ENCODE measurements at regions not wholly inside any gene's neighbourhood (a gene's known extent, or its start where the extent isn't known, plus 50 kb on each side); places are given as distances from the start of the nearest gene placed in this dataset.

DNA sequence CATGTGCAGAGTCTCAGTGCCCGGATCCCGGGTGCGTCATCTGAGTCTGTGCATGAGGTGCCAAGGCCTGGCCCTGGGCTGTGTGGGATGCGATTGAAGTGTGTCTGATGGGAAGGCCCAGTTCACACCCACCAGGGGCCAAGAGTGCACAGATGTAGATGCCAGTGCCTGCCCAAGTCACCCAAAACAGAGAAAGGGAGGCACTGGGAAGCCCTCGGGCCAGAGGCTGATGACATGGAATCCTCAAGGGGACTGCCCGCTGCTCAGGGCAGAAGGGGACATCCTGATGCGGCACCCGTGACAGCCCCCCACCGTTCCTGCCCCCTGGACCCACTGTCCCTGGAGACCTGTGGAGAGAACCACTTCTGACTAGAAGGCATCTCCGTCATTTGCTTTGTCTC lies 72.2 kb upstream of the ZNF479 start:
- H3K27ac ChIP-seq = no peak overlapping the region
- TF ChIP-seq ZFX (IDR thresholded peaks at IDR 0.05; ENCODE audit: borderline replicate concordance) = no peak
- TF ChIP-seq, protein P1, sequence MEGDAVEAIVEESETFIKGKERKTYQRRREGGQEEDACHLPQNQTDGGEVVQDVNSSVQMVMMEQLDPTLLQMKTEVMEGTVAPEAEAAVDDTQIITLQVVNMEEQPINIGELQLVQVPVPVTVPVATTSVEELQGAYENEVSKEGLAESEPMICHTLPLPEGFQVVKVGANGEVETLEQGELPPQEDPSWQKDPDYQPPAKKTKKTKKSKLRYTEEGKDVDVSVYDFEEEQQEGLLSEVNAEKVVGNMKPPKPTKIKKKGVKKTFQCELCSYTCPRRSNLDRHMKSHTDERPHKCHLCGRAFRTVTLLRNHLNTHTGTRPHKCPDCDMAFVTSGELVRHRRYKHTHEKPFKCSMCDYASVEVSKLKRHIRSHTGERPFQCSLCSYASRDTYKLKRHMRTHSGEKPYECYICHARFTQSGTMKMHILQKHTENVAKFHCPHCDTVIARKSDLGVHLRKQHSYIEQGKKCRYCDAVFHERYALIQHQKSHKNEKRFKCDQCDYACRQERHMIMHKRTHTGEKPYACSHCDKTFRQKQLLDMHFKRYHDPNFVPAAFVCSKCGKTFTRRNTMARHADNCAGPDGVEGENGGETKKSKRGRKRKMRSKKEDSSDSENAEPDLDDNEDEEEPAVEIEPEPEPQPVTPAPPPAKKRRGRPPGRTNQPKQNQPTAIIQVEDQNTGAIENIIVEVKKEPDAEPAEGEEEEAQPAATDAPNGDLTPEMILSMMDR (IDR thresholded peaks at IDR 0.05) = no peak

DNA sequence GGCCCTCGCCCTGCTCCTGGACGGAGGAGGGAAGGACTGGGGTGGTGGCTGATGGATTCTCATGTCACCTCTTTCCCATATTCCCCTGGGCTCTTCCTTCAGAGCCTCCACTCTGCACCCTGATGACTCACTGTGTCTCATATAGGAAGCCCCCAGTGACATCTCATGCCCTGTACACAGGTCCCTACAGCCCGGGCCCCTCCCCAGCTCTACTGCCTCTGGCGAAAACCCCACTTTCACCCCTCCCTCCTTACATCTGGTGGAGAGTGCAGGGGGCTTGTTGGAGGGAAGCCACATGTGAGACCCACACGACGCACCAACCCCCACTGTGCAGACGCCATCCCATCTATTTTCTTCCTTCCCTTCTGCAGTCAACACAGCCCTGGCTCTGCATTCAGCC lies 72.8 kb upstream of the ZNF479 start:
- no peak overlapping the region for H3K27ac ChIP-seq
- TF ChIP-seq ZFX (IDR thresholded peaks at IDR 0.05; ENCODE audit: borderline replicate concordance) = no peak
- TF ChIP-seq, protein P1 (IDR thresholded peaks at IDR 0.05) = no peak

DNA sequence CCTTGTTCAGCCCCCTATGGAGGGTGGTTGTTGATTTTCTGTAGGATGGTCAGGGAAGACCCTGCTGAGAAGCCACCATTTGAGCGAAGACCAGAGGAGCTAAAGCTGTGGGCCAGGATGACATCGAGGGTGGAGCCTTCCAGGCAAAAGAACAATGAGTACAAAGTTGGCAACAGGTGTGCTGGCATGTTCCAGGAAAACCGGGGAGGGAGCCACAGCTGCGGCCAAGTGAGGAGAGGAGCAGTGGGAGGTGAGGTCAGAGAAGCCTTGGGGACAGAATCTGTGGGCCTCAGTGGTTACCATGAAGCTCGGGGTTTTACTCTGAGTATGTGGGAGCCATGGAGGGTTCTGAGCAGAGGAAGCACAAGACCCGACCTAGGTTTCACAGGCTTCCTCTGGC lies 75.6 kb upstream of the ZNF479 start:
- no peak overlapping the region for H3K27ac ChIP-seq
- no peak for TF ChIP-seq ZFX (IDR thresholded peaks at IDR 0.05; ENCODE audit: borderline replicate concordance)
- TF ChIP-seq, protein P1 (IDR thresholded peaks at IDR 0.05) = no peak

DNA sequence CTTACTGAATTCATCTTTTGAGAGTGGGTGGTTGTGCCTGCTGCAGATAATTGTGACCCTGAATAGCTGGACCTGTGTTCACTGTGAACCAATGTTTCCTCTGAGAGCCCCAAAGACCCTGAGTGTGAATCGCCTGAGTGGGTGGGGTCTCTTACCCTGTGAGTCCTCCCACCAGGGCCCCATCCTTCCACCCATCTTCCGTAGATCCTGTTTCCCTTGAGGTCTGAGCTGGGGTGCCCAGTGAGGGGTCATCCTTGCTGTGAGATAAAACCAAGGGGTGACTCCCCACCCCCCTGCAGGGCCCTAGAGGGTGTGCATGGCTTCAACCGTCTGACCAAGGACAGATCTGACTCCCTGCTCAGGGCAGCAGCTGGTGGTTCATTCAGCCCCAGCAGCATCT lies 78.0 kb upstream of the ZNF479 start:
- TF ChIP-seq, protein P1 (IDR thresholded peaks at IDR 0.05) = no peak
- TF ChIP-seq ZFX (IDR thresholded peaks at IDR 0.05; ENCODE audit: borderline replicate concordance) = no peak
- no peak overlapping the region for H3K27ac ChIP-seq

DNA sequence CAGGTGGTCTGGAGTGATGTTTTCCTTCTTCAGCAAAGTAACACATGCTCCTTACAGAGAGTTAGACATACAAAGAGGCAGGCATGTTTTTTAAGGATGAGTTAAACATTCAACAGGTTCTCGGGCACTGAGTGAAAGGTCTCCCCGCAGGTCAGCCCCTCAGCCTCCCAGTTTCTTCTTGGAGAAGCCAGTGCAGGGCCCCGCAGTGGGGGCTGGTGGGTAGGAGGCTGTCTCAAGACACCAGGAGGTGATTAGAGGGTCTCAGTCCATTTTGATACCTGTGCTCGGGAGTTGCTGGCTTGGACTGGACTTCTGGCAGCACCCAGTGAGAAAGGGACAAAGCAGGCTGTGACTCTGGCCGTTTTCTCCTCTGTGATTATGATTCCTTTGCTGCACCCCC lies 78.6 kb upstream of the ZNF479 start:
- TF ChIP-seq, protein P1 (IDR thresholded peaks at IDR 0.05) = no peak
- no peak for TF ChIP-seq ZFX (IDR thresholded peaks at IDR 0.05; ENCODE audit: borderline replicate concordance)
- H3K27ac ChIP-seq = no peak overlapping the region

DNA sequence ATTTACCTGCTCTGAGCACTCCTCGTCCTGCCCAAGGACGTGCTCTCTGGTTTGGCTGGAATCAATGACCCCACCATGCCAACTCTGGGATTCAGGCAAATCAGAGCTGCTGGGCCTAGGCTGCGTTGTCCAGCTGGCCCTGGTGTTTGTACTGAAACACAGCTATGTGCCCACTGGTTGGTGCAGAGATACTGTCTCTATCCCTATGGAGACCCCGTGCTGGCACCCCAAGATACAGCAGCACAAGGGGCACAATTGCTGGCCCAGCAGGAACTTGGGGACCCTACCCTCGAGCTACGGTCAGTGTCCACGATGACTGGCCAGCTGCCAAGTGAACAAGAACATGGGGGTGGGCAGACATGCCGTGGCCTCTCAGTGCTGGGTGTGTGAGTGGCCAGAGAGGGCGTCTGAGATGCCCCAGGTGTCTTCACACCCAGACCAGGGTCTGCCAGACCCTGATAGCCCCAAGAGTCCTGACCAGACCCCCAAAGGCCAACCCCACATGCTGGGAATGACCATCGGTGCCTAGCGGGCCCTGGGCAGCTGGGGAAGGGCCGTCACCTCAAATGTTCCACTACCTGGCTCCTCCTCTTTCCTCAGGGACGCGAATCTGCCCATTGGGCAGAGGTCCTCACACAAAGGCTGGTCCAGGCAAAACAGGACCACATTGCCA lies 79.3 kb upstream of the ZNF479 start:
- no peak overlapping the region for H3K27ac ChIP-seq
- TF ChIP-seq ZFX (IDR thresholded peaks at IDR 0.05; ENCODE audit: borderline replicate concordance) = no peak
- TF ChIP-seq, protein P1 (IDR thresholded peaks at IDR 0.05) = no peak

DNA sequence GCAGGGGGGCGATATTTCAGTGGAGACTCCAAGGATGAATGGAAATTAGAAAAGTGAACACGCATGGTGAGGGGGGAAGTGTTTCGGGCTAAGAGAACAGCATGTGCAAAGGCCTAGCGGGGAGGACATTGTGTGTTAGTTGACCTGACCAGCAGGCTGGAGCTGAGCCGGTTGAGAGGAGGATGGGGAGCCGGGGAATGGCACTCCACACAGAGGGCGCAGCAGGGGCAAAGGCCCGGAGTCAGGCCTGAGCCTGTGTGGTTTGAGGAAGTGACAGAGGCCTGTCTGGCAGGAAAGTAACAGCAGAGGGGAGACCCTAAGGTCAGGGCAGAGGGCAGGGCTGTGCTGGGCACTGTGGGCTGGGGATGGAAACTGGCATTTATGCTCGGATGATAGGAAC lies 83.2 kb upstream of the ZNF479 start:
- no peak overlapping the region for H3K27ac ChIP-seq
- TF ChIP-seq, protein P1 (IDR thresholded peaks at IDR 0.05) = no peak
- no peak for TF ChIP-seq ZFX (IDR thresholded peaks at IDR 0.05; ENCODE audit: borderline replicate concordance)
